ENCODE measurements at regions not wholly inside any gene's neighbourhood (a gene's known extent, or its start where the extent isn't known, plus 50 kb on each side); places are given as distances from the start of the nearest gene placed in this dataset.

- no peak overlapping the region for H3K4me3 ChIP-seq
- H3K27ac ChIP-seq = no peak overlapping the region
- H3K36me3 ChIP-seq = no peaks in the 10 kb centered on the region
- no peaks in the 10 kb centered on the region for H3K27me3 ChIP-seq
- ATAC-seq = no peak
- H3K9me3 ChIP-seq = peaks cover 0 to 2% (median 0%) of the 10 kb centered on the region in 3 donors
- peaks cover 0 to 6% (median 0%) of the 10 kb centered on the region in 3 donors for H3K4me1 ChIP-seq
- TF ChIP-seq POLR2AphosphoS5 (IDR thresholded peaks at IDR 0.05) = no peak
- no peak for TF ChIP-seq POLR2A (IDR thresholded peaks at IDR 0.05)
- no peak for TF ChIP-seq EP300 (IDR thresholded peaks at IDR 0.05)
- TF ChIP-seq CTCF (IDR thresholded peaks at IDR 0.05) = no peak
- 81 to 100% methylated on average over 4 to 8 of the region's 8 CpGs for WGBS, 2 donors (ENCODE audit: low coverage in 1 of 2)
These were observed 138.1 kb upstream of the LMNTD1 start for GRCh38 chr12:25690996-25691864.

- ATAC-seq = no peak
- Histone ChIP-seq H3K27ac (no peak overlapping the region), H3K4me1 (peaks cover 0 to 6% (median 0%) of the 10 kb centered on the region in 3 donors), H3K4me3 (no peak overlapping the region), H3K36me3 (no peaks in the 10 kb centered on the region), H3K27me3 (no peaks in the 10 kb centered on the region), H3K9me3 (peaks cover 0 to 7% (median 0%) of the 10 kb centered on the region in 3 donors)
- 70 to 73% methylated on average over 4 of the region's 4 CpGs for WGBS, 2 donors (ENCODE audit: low coverage in 1 of 2)
- TF ChIP-seq POLR2AphosphoS5 (IDR thresholded peaks at IDR 0.05) (no peak), EP300 (IDR thresholded peaks at IDR 0.05) (no peak), POLR2A (IDR thresholded peaks at IDR 0.05) (no peak), CTCF (IDR thresholded peaks at IDR 0.05) (no peak)
These were observed 138.7 kb upstream of the LMNTD1 start for GRCh38 chr12:25691865-25692114.

- Histone ChIP-seq H3K27me3 (no peaks in the 10 kb centered on the region), H3K9me3 (peaks cover 0 to 7% (median 0%) of the 10 kb centered on the region in 3 donors), H3K4me1 (peaks cover 0 to 6% (median 0%) of the 10 kb centered on the region in 3 donors), H3K27ac (no peak overlapping the region), H3K36me3 (no peaks in the 10 kb centered on the region), H3K4me3 (no peak overlapping the region)
- TF ChIP-seq CTCF (IDR thresholded peaks at IDR 0.05) (no peak), POLR2A (IDR thresholded peaks at IDR 0.05) (no peak), EP300 (IDR thresholded peaks at IDR 0.05) (no peak), POLR2AphosphoS5 (IDR thresholded peaks at IDR 0.05) (no peak)
- ATAC-seq = no peak
- WGBS, 2 donors (ENCODE audit: low coverage in 1 of 2) = 78 to 81% methylated on average over 8 of the region's 9 CpGs
These were observed 139.3 kb upstream of the LMNTD1 start for GRCh38 chr12:25692115-25693035.

GRCh38 chr12:25694072-25694471, 141.0 kb upstream of the LMNTD1 start:
- Histone ChIP-seq H3K27ac (no peak overlapping the region), H3K36me3 (no peaks in the 10 kb centered on the region), H3K27me3 (no peaks in the 10 kb centered on the region), H3K4me3 (no peak overlapping the region), H3K9me3 (peaks cover 0 to 7% (median 0%) of the 10 kb centered on the region in 3 donors), H3K4me1 (peaks cover 0 to 6% (median 0%) of the 10 kb centered on the region in 3 donors)
- TF ChIP-seq POLR2A (IDR thresholded peaks at IDR 0.05) (no peak), EP300 (IDR thresholded peaks at IDR 0.05) (no peak), CTCF (IDR thresholded peaks at IDR 0.05) (no peak), POLR2AphosphoS5 (IDR thresholded peaks at IDR 0.05) (no peak)
- peak; percentile 66 for ATAC-seq
- WGBS, 2 donors (ENCODE audit: low coverage in 1 of 2) = 38% methylated on average over 2 to 4 of the region's 7 CpGs

Measured in gastroesophageal sphincter (tissue), 4 donors.